NOMO-1 treated with DMSO at 0.1 percent for 48 hours (cell line): ENCODE measurements at regions not wholly inside any gene's neighbourhood (a gene's known extent, or its start where the extent isn't known, plus 50 kb on each side); places are given as distances from the start of the nearest gene placed in this dataset.

ENCODE experiments used
- DNase-seq: peaks from one replicate; lab custom pipeline; 2025; ENCODE audit not compliant: unreplicated experiment; lab: John Stamatoyannopoulos, UW

GRCh38 chr4:111635646-111636045, 509.6 kb upstream of the FAM241A start:
- DNase-seq = no peak

- no peak for DNase-seq
Measured at GRCh38 chr4:111636961-111637585, 508.2 kb upstream of the FAM241A start.

- DNase-seq = no peak
Measured at GRCh38 chr4:111639120-111639690, 506.0 kb upstream of the FAM241A start.

GRCh38 chr4:111639876-111640275, 505.4 kb upstream of the FAM241A start:
- no peak for DNase-seq

GRCh38 chr4:111641813-111642579, 503.3 kb upstream of the FAM241A start:
- DNase-seq = peak; percentile 93

GRCh38 chr4:111648056-111648455, 497.2 kb upstream of the FAM241A start:
- DNase-seq = no peak

GRCh38 chr4:111649308-111649707, 495.9 kb upstream of the FAM241A start:
- DNase-seq = no peak

GRCh38 chr4:111650146-111650545, 495.1 kb upstream of the FAM241A start:
- DNase-seq = no peak

GRCh38 chr4:111650674-111651086, 494.6 kb upstream of the FAM241A start:
- no peak for DNase-seq

GRCh38 chr4:111652236-111652635, 493.0 kb upstream of the FAM241A start:
- DNase-seq = no peak

- DNase-seq = no peak
Measured at GRCh38 chr4:111652986-111653385, 492.3 kb upstream of the FAM241A start.

- peak; percentile 1 for DNase-seq
Measured at GRCh38 chr4:111662496-111662895, 482.8 kb upstream of the FAM241A start.

- DNase-seq = no peak
Measured at GRCh38 chr4:111664308-111664945, 480.8 kb upstream of the FAM241A start.

- no peak for DNase-seq
Measured at GRCh38 chr4:111666826-111667360, 478.4 kb upstream of the FAM241A start.

- no peak for DNase-seq
Measured at GRCh38 chr4:111671756-111672155, 473.5 kb upstream of the FAM241A start.

- no peak for DNase-seq
Measured at GRCh38 chr4:111675746-111676145, 469.5 kb upstream of the FAM241A start.

GRCh38 chr4:111676533-111676932, 468.7 kb upstream of the FAM241A start:
- no peak for DNase-seq

GRCh38 chr4:111678479-111678878, 466.8 kb upstream of the FAM241A start:
- no peak for DNase-seq

- DNase-seq = no peak
Measured at GRCh38 chr4:111678908-111679307, 466.3 kb upstream of the FAM241A start.

- no peak for DNase-seq
Measured at GRCh38 chr4:111681270-111681669, 464.0 kb upstream of the FAM241A start.

- no peak for DNase-seq
Measured at GRCh38 chr4:111681751-111682150, 463.5 kb upstream of the FAM241A start.

- DNase-seq = no peak
Measured at GRCh38 chr4:111685205-111685604, 460.0 kb upstream of the FAM241A start.
